Esophagus squamous epithelium (tissue), 5 donors: ENCODE measurements at regions not wholly inside any gene's neighbourhood (a gene's known extent, or its start where the extent isn't known, plus 50 kb on each side); places are given as distances from the start of the nearest gene placed in this dataset.

Experiments used
- DNase-seq: peaks from one replicate; lab custom pipeline; 2025; lab: John Stamatoyannopoulos, UW
- H3K27ac ChIP-seq, 4 donors: fragments of 200-600 bp; sonication (generic); one replicate each; pipeline ENCODE4 v1.5.1; 2016 to 2019; ENCODE audit warnings: mild to moderate bottlenecking in 1 of 4
- H3K27me3 ChIP-seq, 4 donors: fragments of 200-600 bp; sonication (generic); 1 replicate in 3 of 4; 2 replicates in 1 of 4; pipeline versions ENCODE4 v1.5.1 to v1.6.0; 2017 to 2021; ENCODE audit warnings: antibody characterized with exemption in 1 of 4
- H3K36me3 ChIP-seq, 3 donors: fragments of 200-600 bp; sonication (generic); one replicate each; pipeline ENCODE4 v1.5.1; 2016 to 2019
- H3K4me1 ChIP-seq, 3 donors: fragments of 200-600 bp; sonication (generic); one replicate each; pipeline ENCODE4 v1.5.1; 2017 to 2019
- H3K4me3 ChIP-seq, 4 donors: fragments of 200-600 bp; sonication (generic); 1 replicate in 3 of 4; 2 replicates in 1 of 4; pipeline ENCODE4 v1.5.1; 2016 to 2019; ENCODE audit warnings: mild to moderate bottlenecking in 2 of 4, moderate library complexity in 1 of 4
- H3K9me3 ChIP-seq, 3 donors: fragments of 200-600 bp; sonication (generic); one replicate each; pipeline ENCODE4 v1.5.1; 2016 to 2019
- POLR2A ChIP-seq, 4 donors: fragments of 450-650 bp; IDR thresholded peaks; one replicate each; pipeline ENCODE4 v1.6.1; 2017; ENCODE audit warnings: antibody characterized with exemption in 4 of 4, mild to moderate bottlenecking in 4 of 4, moderate library complexity in 3 of 4
- WGBS, 2 donors: methylation state at CpG; one replicate each; pipeline ENCODE4 v1.1.5; 2018; 5-methylcytosine and 5-hydroxymethylcytosine counted together
- intact Hi-C: fragments of 100-400 bp; cut with DNase I; formaldehyde crosslinking; loops from one replicate; pipeline ENCODE4 v1.15.0; 2022
- TF ChIP-seq, protein P1 (sequence below), 6 experiments: fragments of 450-650 bp in 4 of 6; fragments of 200-600 bp in 2 of 6; sonication (generic) in 2 of 6; IDR thresholded peaks; one replicate each; pipeline ENCODE4 v1.5.1; 2016 to 2019; ENCODE audit warnings: antibody characterized with exemption in 6 of 6, mild to moderate bottlenecking in 4 of 6, moderate library complexity in 4 of 6
- donor health status: DM: yes; HTN: yes; CAD: no.

- intact Hi-C loops, result no loop called here
Observed at GRCh38 chr5:57955511-57955910, 472.9 kb upstream of the ACTBL2 start.

DNA sequence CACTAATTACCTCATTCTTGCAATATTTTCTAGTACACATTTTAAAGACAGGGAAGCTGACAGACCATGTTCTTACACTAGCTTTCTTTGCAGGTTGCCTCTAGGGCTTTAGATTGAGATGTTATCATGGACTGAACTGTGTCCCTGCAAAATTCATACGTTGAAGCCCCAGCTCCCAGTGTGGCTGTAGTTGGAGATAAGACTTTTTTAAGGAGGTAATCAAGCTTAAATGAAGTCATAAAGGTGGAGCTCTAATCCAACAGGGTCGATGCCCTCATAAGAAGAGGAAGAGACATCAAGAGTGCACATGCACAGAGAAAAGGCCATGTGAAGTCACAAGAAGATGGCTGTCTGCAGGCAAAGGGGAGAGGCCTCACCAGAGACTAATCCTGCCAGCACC is 471.2 kb upstream of the ACTBL2 start:
- Histone ChIP-seq H3K36me3 (no peaks in the 10 kb centered on the region), H3K4me1 (no peaks in the 10 kb centered on the region), H3K27ac (no peak overlapping the region), H3K9me3 (no peaks in the 10 kb centered on the region), H3K4me3 (no peak overlapping the region), H3K27me3 (no peaks in the 10 kb centered on the region)
- DNase-seq, result no peak
- WGBS, 2 donors, result 67 to 73% methylated on average over 2 of the region's 2 CpGs
- intact Hi-C loops, result no loop called here
- no peak for TF ChIP-seq POLR2A (IDR thresholded peaks at IDR 0.05)
- TF ChIP-seq, protein P1, sequence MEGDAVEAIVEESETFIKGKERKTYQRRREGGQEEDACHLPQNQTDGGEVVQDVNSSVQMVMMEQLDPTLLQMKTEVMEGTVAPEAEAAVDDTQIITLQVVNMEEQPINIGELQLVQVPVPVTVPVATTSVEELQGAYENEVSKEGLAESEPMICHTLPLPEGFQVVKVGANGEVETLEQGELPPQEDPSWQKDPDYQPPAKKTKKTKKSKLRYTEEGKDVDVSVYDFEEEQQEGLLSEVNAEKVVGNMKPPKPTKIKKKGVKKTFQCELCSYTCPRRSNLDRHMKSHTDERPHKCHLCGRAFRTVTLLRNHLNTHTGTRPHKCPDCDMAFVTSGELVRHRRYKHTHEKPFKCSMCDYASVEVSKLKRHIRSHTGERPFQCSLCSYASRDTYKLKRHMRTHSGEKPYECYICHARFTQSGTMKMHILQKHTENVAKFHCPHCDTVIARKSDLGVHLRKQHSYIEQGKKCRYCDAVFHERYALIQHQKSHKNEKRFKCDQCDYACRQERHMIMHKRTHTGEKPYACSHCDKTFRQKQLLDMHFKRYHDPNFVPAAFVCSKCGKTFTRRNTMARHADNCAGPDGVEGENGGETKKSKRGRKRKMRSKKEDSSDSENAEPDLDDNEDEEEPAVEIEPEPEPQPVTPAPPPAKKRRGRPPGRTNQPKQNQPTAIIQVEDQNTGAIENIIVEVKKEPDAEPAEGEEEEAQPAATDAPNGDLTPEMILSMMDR (IDR thresholded peaks at IDR 0.05), result no peak

More at GRCh38 chr5:57955511-57955910, 472.9 kb upstream of the ACTBL2 start:
- DNase-seq, result no peak
- Histone ChIP-seq H3K36me3 (no peaks in the 10 kb centered on the region), H3K4me1 (no peaks in the 10 kb centered on the region), H3K27ac (no peak overlapping the region), H3K27me3 (no peaks in the 10 kb centered on the region), H3K4me3 (no peak overlapping the region), H3K9me3 (no peaks in the 10 kb centered on the region)
- WGBS, 2 donors, result 0 to 28% methylated on average over 1 of the region's 1 CpG
- TF ChIP-seq POLR2A (IDR thresholded peaks at IDR 0.05), result no peak
- TF ChIP-seq, protein P1 (IDR thresholded peaks at IDR 0.05), result no peak

GRCh38 chr5:57950616-57951228 is 468.1 kb upstream of the ACTBL2 start:
- TF ChIP-seq POLR2A (IDR thresholded peaks at IDR 0.05), result no peak
- TF ChIP-seq, protein P1 (IDR thresholded peaks at IDR 0.05), result no peak
- Histone ChIP-seq H3K4me3 (no peak overlapping the region), H3K27ac (no peak overlapping the region), H3K27me3 (no peaks in the 10 kb centered on the region), H3K4me1 (no peaks in the 10 kb centered on the region), H3K9me3 (no peaks in the 10 kb centered on the region), H3K36me3 (no peaks in the 10 kb centered on the region)
- DNase-seq, result no peak
- intact Hi-C loops, result no loop called here

DNA sequence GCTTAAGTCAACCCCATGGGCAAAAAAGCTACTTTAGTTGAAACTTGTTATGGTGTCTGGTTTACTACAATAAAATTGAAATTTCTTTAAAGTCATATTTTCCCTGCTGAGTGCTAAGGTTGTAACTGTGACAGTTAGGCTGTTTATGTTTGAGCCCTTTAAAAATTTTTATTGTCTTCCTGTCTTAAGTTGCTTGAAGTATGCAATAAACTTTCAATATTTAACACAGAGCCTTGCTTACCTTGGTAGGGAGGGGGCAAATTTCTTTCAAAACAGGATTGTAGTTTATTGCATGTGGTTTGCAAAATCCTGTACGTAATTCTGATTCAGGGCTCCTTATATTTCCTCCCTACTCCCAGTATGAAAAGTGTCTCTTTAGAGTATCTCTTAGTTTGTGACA is 465.5 kb upstream of the ACTBL2 start:
- Histone ChIP-seq H3K9me3 (no peaks in the 10 kb centered on the region), H3K36me3 (no peaks in the 10 kb centered on the region), H3K4me3 (no peak overlapping the region), H3K27me3 (no peaks in the 10 kb centered on the region), H3K27ac (no peak overlapping the region), H3K4me1 (no peaks in the 10 kb centered on the region)
- no peak for DNase-seq
- WGBS, 2 donors, result 74 to 88% methylated on average over 1 of the region's 1 CpG
- TF ChIP-seq, protein P1 (IDR thresholded peaks at IDR 0.05), result no peak
- no peak for TF ChIP-seq POLR2A (IDR thresholded peaks at IDR 0.05)
- intact Hi-C loops, result no loop called here

DNA sequence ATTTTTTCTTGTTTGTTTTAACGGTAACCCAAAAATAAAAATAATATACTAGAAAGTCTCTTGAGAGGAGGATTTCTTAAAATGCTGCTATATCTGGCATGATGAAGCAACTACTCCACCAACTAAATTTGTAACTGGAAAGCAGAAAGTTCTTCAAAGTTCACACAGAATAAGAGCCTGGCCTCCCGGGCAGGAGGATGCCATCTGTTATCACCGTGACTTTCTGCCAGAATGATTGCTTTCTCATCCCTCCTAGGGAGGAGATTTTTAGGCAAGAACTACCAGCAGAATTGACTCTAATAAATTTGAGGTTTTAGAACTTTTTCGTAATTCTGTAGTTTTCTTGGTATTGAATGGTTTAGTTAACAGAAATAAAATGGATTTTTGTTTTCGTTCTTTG is 464.6 kb upstream of the ACTBL2 start:
- Histone ChIP-seq H3K36me3 (no peaks in the 10 kb centered on the region), H3K4me3 (no peak overlapping the region), H3K27me3 (no peaks in the 10 kb centered on the region), H3K27ac (no peak overlapping the region), H3K9me3 (no peaks in the 10 kb centered on the region), H3K4me1 (no peaks in the 10 kb centered on the region)
- no peak for DNase-seq
- intact Hi-C loops, result no loop called here
- TF ChIP-seq, protein P1 (IDR thresholded peaks at IDR 0.05), result no peak
- no peak for TF ChIP-seq POLR2A (IDR thresholded peaks at IDR 0.05)
- 78% methylated on average over 5 of the region's 5 CpGs for WGBS, 2 donors
